ENCODE measurements at regions not wholly inside any gene's neighbourhood (a gene's known extent, or its start where the extent isn't known, plus 50 kb on each side); places are given as distances from the start of the nearest gene placed in this dataset.

- no peaks in the 10 kb centered on the region for H3K9me3 ChIP-seq
- H3K4me3 ChIP-seq = no peak overlapping the region
- 52 to 64% methylated on average over 2 of the region's 2 CpGs for WGBS, 2 donors
- TF ChIP-seq POLR2AphosphoS5 (IDR thresholded peaks at IDR 0.05) = no peak
- TF ChIP-seq EP300 (IDR thresholded peaks at IDR 0.05) = no peak
- no peak for TF ChIP-seq CTCF (IDR thresholded peaks at IDR 0.05)
- no peak for TF ChIP-seq POLR2A (IDR thresholded peaks at IDR 0.05)
- DNase-seq (no peak), ATAC-seq (ENCODE audit: low FRiP score in 2 of 2) (peak in 1 of 2 donors; percentile 87)
- no peaks in the 10 kb centered on the region for H3K4me1 ChIP-seq
- H3K27ac ChIP-seq = no peak overlapping the region
- no peaks in the 10 kb centered on the region for H3K27me3 ChIP-seq
- no peaks in the 10 kb centered on the region for H3K36me3 ChIP-seq
Observed at GRCh38 chrX:34884817-34885216, 57.8 kb upstream of the FAM47B start.

GRCh38 chrX:34886011-34886410, 56.6 kb upstream of the FAM47B start:
- H3K4me3 ChIP-seq = no peak overlapping the region
- H3K9me3 ChIP-seq = no peaks in the 10 kb centered on the region
- ATAC-seq (ENCODE audit: low FRiP score in 2 of 2) (no peak), DNase-seq (no peak)
- no peaks in the 10 kb centered on the region for H3K4me1 ChIP-seq
- H3K27me3 ChIP-seq = no peaks in the 10 kb centered on the region
- no peak for TF ChIP-seq EP300 (IDR thresholded peaks at IDR 0.05)
- no peak for TF ChIP-seq POLR2AphosphoS5 (IDR thresholded peaks at IDR 0.05)
- TF ChIP-seq POLR2A (IDR thresholded peaks at IDR 0.05) = no peak
- no peak for TF ChIP-seq CTCF (IDR thresholded peaks at IDR 0.05)
- WGBS, 2 donors = 57 to 81% methylated on average over 1 of the region's 1 CpG
- H3K27ac ChIP-seq = no peak overlapping the region
- H3K36me3 ChIP-seq = no peaks in the 10 kb centered on the region

- ATAC-seq (ENCODE audit: low FRiP score in 2 of 2) (no peak), DNase-seq (no peak)
- Histone ChIP-seq H3K4me3 (no peak overlapping the region), H3K36me3 (no peaks in the 10 kb centered on the region), H3K4me1 (no peaks in the 10 kb centered on the region), H3K27me3 (no peaks in the 10 kb centered on the region), H3K27ac (no peak overlapping the region), H3K9me3 (no peaks in the 10 kb centered on the region)
- no peak for TF ChIP-seq CTCF (IDR thresholded peaks at IDR 0.05)
- TF ChIP-seq EP300 (IDR thresholded peaks at IDR 0.05) = no peak
- TF ChIP-seq POLR2AphosphoS5 (IDR thresholded peaks at IDR 0.05) = no peak
- TF ChIP-seq POLR2A (IDR thresholded peaks at IDR 0.05) = no peak
- WGBS, 2 donors = 56 to 73% methylated on average over 3 of the region's 3 CpGs
Observed at GRCh38 chrX:34891391-34891790, 51.2 kb upstream of the FAM47B start.
